ENCODE measurements at regions not wholly inside any gene's neighbourhood (a gene's known extent, or its start where the extent isn't known, plus 50 kb on each side); places are given as distances from the start of the nearest gene placed in this dataset.

GRCh38 chr2:240297256-240298116 lies 138.0 kb upstream of the GPC1 start:
- no peaks in the 10 kb centered on the region for H3K9me3 Mint-ChIP-seq
- no peak overlapping the region for H3K27ac Mint-ChIP-seq
- DNase-seq (ENCODE audit: low spot score) (no peak), ATAC-seq (no peak)
- H3K4me3 Mint-ChIP-seq: no peak overlapping the region
- no peaks in the 10 kb centered on the region for H3K4me1 Mint-ChIP-seq (ENCODE audit: low read depth in 2 of 2)
- H3K36me3 Mint-ChIP-seq: no peaks in the 10 kb centered on the region
- H3K27me3 Mint-ChIP-seq: no peaks in the 10 kb centered on the region

GRCh38 chr2:240298117-240298790 lies 137.2 kb upstream of the GPC1 start:
- H3K27ac Mint-ChIP-seq: no peak overlapping the region
- no peaks in the 10 kb centered on the region for H3K4me1 Mint-ChIP-seq (ENCODE audit: low read depth in 2 of 2)

DNA sequence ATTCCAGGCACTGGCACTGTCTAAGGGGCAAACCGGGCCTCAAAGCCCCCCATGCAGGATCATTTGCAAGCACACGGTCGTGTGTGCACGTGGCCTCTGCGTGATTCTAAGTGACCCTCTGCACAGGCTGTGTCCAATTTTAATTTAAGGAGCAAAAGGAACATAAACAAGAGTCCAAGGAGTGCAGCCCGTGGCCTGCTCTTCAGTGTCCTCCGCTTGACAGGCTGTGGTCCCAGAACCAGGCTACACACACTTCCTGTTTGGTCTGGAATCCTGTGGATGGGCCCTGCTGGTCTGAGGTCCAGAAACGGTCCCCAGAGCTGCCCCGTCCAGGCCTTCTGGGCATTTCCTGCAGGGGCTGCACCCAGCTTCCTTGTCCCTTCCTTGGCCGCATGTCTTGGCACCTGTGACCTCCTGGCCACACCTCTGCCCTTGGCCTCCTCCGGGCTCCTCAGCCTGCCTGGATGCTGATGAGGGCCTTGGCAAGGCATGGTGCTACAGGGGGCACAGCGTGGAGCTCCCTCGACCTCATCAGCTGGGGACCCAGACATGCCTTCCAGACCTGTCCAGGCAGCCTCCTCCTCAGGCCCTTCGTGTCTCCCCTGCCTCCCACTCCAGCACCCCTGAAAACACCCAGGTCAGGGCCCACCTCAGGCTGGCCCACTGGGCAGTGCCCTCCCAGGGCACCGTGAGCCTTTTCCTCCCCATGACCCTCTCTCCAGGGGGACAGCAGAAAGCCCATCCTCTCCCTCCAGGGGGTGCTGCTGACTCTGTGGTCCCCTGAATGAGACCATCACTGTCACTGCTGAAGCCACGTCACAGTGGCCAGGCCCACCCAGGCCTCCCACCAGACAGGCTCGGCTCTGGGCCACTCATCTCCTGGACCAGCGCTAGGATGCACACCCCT lies 136.4 kb upstream of the GPC1 start:
- no peaks in the 10 kb centered on the region for H3K9me3 Mint-ChIP-seq
- H3K27me3 Mint-ChIP-seq: peaks cover 0 to 4% of the 10 kb centered on the region in 2 donors
- H3K27ac Mint-ChIP-seq: no peak overlapping the region
- H3K4me1 Mint-ChIP-seq (ENCODE audit: low read depth in 2 of 2): no peaks in the 10 kb centered on the region
- ATAC-seq (no peak), DNase-seq (ENCODE audit: low spot score) (no peak)
- no peak overlapping the region for H3K4me3 Mint-ChIP-seq
- no peaks in the 10 kb centered on the region for H3K36me3 Mint-ChIP-seq

More at GRCh38 chr2:240298117-240298790, 137.2 kb upstream of the GPC1 start:
- DNase-seq (ENCODE audit: low spot score) (no peak), ATAC-seq (no peak)
- Mint-ChIP-seq H3K36me3 (no peaks in the 10 kb centered on the region), H3K9me3 (no peaks in the 10 kb centered on the region), H3K4me3 (no peak overlapping the region), H3K27me3 (peaks cover 0 to under 1% of the 10 kb centered on the region in 2 donors)

- H3K4me1 Mint-ChIP-seq (ENCODE audit: low read depth in 2 of 2): no peaks in the 10 kb centered on the region
- H3K27ac Mint-ChIP-seq: no peak overlapping the region
- DNase-seq (ENCODE audit: low spot score) (no peak), ATAC-seq (no peak)
- H3K9me3 Mint-ChIP-seq: no peaks in the 10 kb centered on the region
- no peaks in the 10 kb centered on the region for H3K36me3 Mint-ChIP-seq
- H3K4me3 Mint-ChIP-seq: no peak overlapping the region
- H3K27me3 Mint-ChIP-seq: peaks cover 0 to 4% of the 10 kb centered on the region in 2 donors
Observed at GRCh38 chr2:240299710-240300068, 135.8 kb upstream of the GPC1 start.

DNA sequence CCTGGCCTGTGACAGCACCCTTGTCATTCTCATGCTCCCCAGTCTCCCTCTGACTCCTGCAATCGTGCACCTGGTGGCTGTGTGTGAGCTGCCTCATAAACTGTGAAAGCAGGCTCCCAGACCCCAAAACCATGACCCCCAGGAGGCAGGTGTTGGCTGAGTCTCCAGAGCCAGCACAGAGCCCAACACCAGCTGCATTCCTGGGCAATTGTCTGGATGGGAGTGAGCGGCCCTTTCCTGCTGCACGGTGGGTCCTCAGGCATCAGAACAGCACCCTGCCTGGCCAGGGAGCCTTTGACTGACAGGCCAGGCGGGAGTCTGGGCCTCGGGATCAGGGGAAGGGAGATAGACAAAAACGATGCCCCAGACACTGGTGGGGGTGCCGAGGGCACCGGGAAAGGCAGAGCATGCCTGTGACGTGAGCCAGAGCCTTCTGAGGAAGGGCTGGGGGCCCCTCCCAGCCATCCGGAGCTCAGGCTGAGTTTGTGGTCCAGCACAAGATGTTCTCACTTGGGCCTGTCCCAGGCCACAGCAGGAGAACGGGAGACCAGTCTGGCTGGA lies 135.1 kb upstream of the GPC1 start:
- H3K9me3 Mint-ChIP-seq: no peaks in the 10 kb centered on the region
- ATAC-seq (no peak), DNase-seq (ENCODE audit: low spot score) (no peak)
- H3K4me1 Mint-ChIP-seq (ENCODE audit: low read depth in 2 of 2): no peaks in the 10 kb centered on the region
- no peak overlapping the region for H3K4me3 Mint-ChIP-seq
- no peak overlapping the region for H3K27ac Mint-ChIP-seq
- H3K36me3 Mint-ChIP-seq: no peaks in the 10 kb centered on the region
- H3K27me3 Mint-ChIP-seq: peaks cover 0 to 4% of the 10 kb centered on the region in 2 donors

GRCh38 chr2:240300840-240301239 lies 134.6 kb upstream of the GPC1 start:
- H3K36me3 Mint-ChIP-seq: no peaks in the 10 kb centered on the region
- no peaks in the 10 kb centered on the region for H3K9me3 Mint-ChIP-seq
- H3K4me3 Mint-ChIP-seq: no peak overlapping the region
- no peak overlapping the region for H3K27ac Mint-ChIP-seq
- H3K4me1 Mint-ChIP-seq (ENCODE audit: low read depth in 2 of 2): no peaks in the 10 kb centered on the region
- DNase-seq (ENCODE audit: low spot score): no peak
- peaks cover 0 to 4% of the 10 kb centered on the region in 2 donors for H3K27me3 Mint-ChIP-seq
- ATAC-seq: no peak

DNA sequence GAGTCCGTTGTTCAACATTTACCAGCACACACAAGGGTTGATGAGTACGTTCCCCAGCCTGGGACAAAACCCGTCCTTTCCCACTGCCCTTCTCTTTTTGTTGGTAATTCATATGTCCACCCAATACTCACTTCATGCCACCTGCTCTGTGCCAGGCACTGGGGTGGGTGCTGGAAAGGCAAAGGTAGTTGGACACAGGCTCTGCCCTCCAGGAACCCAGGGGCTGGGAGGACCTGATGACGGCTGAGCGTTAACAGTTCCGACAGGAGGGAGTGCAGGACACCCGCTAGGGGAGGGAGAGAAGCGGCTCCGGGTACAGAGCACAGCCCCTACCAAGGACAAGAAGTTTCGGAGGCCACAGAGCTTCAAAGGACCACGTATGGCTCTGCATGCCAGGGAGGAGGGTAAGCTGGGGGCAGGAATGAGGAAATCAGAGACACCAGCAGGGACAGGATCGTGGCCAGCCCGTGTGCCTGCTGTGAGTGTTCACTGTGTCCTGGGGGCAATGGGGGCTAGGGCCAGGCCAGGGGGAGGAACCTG lies 134.1 kb upstream of the GPC1 start:
- no peak overlapping the region for H3K4me3 Mint-ChIP-seq
- ATAC-seq (no peak), DNase-seq (ENCODE audit: low spot score) (no peak)
- H3K4me1 Mint-ChIP-seq (ENCODE audit: low read depth in 2 of 2): no peaks in the 10 kb centered on the region
- no peaks in the 10 kb centered on the region for H3K36me3 Mint-ChIP-seq
- no peaks in the 10 kb centered on the region for H3K9me3 Mint-ChIP-seq
- no peak overlapping the region for H3K27ac Mint-ChIP-seq
- peaks cover 0 to 4% of the 10 kb centered on the region in 2 donors for H3K27me3 Mint-ChIP-seq

DNA sequence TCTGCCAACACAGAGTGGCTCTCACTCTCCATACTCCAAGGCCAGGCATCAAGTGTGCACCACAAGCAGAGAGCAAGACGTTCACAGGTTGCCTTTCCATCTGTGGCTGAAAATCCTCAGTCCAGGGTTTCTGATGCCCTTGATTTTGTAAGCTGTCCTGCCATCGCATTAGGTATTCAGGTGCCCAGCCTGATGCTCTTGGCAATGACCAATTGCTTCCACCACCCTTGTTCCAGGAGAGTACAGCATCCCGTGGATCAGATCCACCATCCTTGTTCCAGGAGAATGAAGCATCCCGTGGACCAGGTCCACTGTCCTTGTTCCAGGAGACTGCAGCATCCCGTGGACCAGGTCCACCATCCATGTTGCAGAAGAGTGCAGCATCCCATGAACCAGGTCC lies 133.4 kb upstream of the GPC1 start:
- Mint-ChIP-seq H3K27me3 (peaks cover 0 to 4% of the 10 kb centered on the region in 2 donors), H3K4me1 (ENCODE audit: low read depth in 2 of 2) (no peaks in the 10 kb centered on the region), H3K36me3 (no peaks in the 10 kb centered on the region), H3K27ac (no peak overlapping the region), H3K9me3 (no peaks in the 10 kb centered on the region), H3K4me3 (no peak overlapping the region)
- ATAC-seq (no peak), DNase-seq (ENCODE audit: low spot score) (no peak)

DNA sequence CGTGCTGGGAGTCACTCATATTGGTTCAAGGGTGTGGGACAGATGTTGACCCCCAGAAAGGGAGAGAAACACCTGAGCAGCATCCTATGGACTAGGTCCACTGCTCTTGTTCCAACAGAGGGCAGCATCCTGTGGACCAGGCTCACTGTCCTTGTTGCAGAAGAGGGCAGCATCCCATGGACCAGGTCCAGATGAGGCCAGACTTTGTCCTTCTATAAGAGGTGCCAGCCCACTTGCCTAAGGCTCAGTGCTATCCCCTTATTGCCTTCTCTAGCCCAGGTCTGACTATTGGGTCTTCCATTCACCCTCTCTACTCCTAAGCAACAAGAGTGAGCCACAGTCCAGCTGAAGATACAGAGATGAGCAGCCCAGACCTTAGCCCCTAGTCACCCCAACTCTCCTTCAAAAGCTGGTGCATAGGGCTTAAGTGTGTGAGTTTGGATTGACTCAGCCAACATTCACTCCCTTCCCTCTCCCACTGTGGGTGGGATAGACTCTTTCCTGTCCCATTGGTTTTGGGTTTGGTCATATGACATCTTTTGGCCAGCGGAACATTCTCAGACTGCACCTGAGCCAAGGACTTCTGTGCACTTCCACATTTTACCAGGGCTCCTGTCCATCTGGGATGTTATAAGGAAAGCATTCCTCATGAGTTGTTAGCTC lies 132.4 kb upstream of the GPC1 start:
- Mint-ChIP-seq H3K36me3 (no peaks in the 10 kb centered on the region), H3K9me3 (no peaks in the 10 kb centered on the region), H3K4me3 (no peak overlapping the region), H3K4me1 (ENCODE audit: low read depth in 2 of 2) (no peaks in the 10 kb centered on the region), H3K27me3 (peaks cover 0 to 4% of the 10 kb centered on the region in 2 donors), H3K27ac (no peak overlapping the region)
- ATAC-seq (no peak), DNase-seq (ENCODE audit: low spot score) (no peak)

DNA sequence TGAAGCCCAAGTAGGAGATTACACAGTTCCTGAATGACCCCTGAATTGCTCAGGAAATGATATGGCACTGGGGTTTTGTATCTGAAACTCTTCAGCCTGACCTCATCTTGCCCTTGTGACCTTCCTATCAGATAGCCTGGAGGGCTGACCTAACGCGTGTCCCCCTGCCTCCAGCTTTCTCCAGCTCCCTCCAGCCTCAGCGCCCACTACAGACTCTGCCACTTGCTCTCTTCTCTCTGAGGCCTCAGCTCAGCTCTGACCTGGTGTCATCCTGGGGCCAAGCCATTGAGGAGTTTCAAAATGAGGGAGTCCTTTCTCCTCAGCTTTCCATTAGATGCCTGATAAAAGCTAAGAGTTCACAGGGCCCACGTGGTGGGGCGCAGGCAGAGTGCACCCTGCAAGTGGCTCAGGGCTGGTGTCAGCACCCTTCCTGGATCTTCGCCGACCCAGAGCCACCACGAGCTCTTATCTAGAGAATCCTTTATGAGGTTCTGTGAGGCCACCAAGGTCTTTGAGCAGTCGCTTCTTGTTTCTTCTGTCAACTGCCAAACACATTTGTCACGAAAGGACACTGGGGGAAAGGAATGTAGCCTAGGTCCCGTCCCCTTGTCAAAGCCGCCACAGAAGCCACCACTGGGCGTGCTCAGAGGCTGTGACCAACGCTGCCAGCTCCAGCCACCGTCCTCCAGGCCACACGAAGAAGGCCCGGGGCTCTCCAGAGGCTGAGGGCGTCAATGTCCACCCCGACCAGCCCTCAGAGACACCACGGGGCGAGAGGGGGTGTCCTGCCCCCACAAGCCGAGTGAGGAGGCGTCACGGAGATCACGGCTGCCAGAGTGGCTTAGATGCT lies 131.3 kb upstream of the GPC1 start:
- H3K36me3 Mint-ChIP-seq: no peaks in the 10 kb centered on the region
- no peak overlapping the region for H3K4me3 Mint-ChIP-seq
- DNase-seq (ENCODE audit: low spot score): no peak
- H3K9me3 Mint-ChIP-seq: no peaks in the 10 kb centered on the region
- no peak for ATAC-seq
- no peaks in the 10 kb centered on the region for H3K4me1 Mint-ChIP-seq (ENCODE audit: low read depth in 2 of 2)
- H3K27ac Mint-ChIP-seq: no peak overlapping the region
- peaks cover 0 to 4% of the 10 kb centered on the region in 2 donors for H3K27me3 Mint-ChIP-seq

- peaks cover 0 to 4% of the 10 kb centered on the region in 2 donors for H3K27me3 Mint-ChIP-seq
- no peak overlapping the region for H3K27ac Mint-ChIP-seq
Observed at GRCh38 chr2:240304746-240305161, 130.7 kb upstream of the GPC1 start.

GRCh38 chr2:240305369-240305962 lies 130.0 kb upstream of the GPC1 start:
- Mint-ChIP-seq H3K36me3 (no peaks in the 10 kb centered on the region), H3K4me3 (no peak overlapping the region), H3K4me1 (ENCODE audit: low read depth in 2 of 2) (no peaks in the 10 kb centered on the region), H3K27me3 (peaks cover 0 to 4% of the 10 kb centered on the region in 2 donors), H3K27ac (no peak overlapping the region), H3K9me3 (no peaks in the 10 kb centered on the region)
- ATAC-seq (no peak), DNase-seq (ENCODE audit: low spot score) (no peak)

More at GRCh38 chr2:240304746-240305161, 130.7 kb upstream of the GPC1 start:
- H3K4me1 Mint-ChIP-seq (ENCODE audit: low read depth in 2 of 2): no peaks in the 10 kb centered on the region
- no peak overlapping the region for H3K4me3 Mint-ChIP-seq
- no peaks in the 10 kb centered on the region for H3K9me3 Mint-ChIP-seq
- DNase-seq (ENCODE audit: low spot score): no peak
- H3K36me3 Mint-ChIP-seq: no peaks in the 10 kb centered on the region
- no peak for ATAC-seq
